DMS 273 (cell line): ENCODE measurements at regions not wholly inside any gene's neighbourhood (a gene's known extent, or its start where the extent isn't known, plus 50 kb on each side); places are given as distances from the start of the nearest gene placed in this dataset.

Experiments used
- DNase-seq: peaks from one replicate; lab custom pipeline; 2025; ENCODE audit not compliant: unreplicated experiment; lab: John Stamatoyannopoulos, UW

DNA sequence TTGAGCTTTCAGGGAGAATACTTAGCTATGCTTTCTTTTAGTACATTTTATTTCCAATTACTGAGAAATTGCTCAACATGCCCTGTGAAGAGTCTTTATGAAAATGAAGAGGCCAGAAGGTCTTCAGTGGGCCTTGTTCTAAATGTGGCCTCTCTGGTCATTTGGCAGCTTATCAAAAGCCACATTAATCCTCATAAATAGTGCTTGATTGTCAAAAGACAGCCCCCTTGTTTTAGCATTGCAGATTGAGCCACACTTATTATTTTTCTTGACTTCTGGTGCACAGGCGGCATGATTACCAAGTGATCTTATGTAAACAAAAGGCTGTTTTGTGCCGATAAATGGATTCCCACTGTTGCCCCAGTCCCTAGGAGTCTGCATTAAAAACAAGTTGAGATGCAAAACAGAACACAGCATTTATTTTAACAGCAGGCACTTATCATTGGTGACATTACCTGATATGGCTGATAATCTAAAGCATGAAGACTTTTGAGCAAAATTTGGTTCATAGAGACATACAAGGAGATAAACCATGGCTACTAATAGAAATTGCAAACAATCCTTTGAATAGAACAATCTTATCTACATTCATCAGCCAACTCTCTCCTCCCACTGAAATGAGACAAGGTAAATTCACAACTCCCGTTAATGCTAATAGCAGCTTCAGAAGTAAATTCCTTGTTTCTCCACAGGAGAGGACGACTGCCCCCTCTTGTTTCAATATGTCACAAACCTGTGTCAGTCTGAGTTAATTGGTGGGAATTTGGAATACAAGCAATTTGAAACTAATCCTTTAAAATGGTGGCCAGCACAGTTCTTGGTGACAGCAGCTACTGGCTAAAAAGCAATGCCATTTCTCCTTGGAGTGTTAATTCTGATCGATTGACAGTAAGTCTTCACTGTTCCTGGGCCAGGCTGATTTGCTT is 194.3 kb downstream of the NSUN3 start:
- no peak for DNase-seq

DNA sequence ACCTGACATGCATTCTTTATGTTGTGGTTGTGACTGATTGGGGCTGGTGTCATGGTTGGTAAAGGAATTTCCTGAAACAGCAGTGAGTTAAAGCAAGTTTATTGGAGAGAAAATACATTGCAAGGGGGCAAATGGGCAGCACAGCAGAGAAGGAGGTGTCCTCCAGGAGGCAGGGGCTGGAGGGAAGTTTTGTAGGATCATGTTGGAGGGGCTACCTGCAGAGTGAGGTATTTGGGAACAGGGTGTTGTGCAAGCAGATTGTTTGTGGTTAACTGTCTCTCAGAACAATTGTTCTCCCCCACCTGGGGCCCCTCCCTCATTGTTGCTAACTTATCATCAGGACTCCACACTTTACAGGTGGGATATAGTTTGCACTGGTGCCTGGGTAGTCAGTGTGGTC is 196.0 kb downstream of the NSUN3 start:
- no peak for DNase-seq

DNA sequence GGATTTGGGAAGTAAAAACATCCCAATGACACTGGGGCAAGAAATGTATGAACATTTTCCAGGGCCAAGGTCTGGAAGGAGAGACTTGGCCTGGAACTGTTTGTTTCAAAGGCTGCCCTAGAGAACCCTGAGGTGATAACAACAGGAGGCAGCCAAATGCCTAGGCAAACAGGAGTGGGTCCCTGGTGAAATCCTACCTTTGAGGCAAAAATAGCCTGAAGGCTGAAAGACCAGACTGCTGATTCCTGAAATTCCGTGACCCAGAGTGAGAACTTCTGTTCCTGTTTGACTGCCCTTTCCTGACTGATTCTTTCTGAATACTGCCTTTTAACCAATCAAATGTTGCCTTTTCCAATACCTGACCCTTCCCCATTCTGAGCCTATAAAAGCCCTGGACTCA is 196.4 kb downstream of the NSUN3 start:
- no peak for DNase-seq

DNA sequence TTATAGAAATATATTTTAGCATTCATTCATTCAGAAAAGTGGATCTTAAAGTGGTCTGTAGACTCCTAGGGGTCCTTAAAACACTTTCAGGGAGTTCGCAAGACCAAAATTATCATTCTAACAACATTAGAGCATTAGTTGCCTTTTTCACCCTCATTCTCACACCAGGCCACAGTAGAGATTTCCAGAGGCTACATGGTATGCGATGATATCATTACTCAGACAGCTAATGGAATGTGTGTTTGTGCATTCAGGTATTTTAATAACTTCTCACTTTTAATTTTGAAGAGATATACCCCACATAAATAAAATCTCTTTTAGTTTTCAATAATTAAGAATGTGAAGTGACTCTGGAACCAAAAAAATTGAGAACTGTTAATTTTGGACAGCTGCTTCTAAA is 206.9 kb downstream of the NSUN3 start:
- DNase-seq = no peak

DNA sequence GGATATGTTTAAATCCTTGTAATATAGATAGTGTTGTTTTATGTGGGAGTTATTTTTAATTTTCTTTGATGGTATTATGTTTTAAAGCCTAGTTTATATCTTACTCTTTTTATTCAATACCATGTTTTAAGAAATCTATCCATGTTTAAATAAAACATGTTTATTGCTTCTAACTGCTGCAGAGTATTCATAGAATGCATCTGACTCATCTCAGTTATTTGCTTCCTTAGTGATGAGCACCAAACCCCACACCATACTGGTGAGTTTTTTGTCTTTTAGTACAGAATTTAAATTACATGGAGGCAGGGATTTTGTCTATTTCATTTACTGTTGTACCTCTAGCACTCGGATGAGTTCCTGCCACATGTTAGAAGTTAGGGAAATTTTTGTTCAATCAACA is 209.2 kb downstream of the NSUN3 start:
- no peak for DNase-seq

DNA sequence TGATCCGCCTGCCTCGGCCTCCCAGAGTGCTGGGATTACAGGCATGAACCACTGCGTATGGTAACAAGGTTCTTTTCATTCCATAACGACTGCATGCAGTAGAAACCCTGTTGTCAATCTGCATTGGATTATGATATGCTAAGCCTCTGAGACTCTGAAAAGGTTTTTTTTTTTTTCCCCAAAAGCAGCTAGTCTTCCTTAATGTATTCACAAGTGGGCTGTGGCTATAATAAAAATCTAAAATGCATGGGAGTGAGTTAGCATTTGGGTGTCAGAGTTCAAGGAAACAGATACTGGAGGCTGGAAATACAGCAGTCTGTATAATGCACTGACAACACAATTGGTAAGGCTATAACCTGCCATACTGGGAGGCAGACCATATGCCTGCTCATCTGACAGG is 218.1 kb downstream of the NSUN3 start:
- no peak for DNase-seq

DNA sequence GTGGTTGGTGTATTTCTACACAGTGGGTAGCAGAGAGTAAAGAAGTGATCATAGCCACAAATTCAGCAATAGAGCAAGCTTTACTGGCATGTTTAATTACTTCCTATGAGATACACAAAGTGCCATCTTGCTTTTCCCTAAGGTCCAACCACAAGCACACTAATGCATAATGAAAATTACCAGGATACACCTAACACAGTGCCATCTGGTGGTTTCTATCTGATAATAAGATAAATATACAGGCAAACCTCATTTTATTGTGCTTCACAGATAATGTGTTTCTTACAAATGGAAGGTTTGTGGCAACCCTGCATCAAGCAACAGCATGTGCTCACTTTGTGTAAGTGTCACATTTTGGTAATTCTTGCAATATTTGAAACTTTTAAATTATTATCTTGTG is 223.0 kb downstream of the NSUN3 start:
- DNase-seq = peak; percentile 63

DNA sequence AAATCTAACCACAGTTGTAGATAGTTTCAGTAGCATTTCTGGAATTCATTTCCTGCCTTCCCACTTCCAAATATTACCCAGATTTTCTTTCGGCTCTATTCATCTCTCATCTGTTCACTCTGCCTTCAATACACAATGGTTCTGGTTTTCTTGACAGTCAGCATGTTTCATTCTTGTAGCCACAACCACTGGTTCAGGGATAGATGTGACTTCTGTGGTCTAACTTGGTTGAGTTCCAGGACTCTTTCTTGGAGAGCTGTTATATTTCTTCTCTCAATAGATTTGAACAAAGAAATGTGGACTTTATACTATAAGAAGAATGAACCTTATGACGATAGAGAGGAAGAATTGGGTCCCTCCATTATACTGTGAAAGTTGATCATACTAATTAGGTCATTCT is 228.8 kb downstream of the NSUN3 start:
- no peak for DNase-seq

DNA sequence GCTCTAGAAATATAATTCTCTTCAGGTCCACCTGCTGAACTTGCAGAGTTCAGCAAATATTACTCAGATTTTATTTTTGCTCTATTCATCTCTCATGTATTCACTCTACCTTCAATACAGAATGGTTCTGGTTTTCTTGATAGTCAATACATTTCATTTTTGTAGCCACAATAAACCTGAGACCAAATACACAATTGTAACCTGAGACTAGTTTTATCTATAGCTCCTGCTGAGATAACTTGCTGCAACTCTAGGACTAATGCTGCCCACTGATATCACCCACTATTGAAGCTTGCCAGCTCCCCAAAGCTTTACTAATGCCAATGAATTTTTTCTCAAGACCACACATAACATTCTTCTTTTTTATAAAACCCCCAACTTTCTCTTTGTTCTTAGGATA is 229.3 kb downstream of the NSUN3 start:
- DNase-seq = no peak

DNA sequence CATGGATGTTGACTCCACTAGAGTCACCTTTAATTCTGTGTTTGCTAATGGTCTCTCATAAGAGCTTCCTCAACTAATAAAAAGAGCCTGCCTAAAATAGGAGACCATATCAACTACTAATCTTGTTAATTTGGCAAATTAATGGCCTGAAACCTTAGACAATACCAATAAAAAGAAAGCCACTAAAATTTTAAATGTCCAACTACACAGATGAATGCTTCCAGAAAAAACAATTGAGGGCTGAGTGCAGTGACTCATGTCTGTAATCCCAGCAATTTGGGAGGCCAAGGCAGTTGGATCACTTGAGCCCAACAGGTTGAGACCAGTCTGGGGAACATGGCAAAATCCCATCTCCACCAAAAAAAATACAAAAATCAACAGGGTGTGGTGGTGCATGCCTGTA is 230.9 kb downstream of the NSUN3 start:
- DNase-seq = no peak

DNA sequence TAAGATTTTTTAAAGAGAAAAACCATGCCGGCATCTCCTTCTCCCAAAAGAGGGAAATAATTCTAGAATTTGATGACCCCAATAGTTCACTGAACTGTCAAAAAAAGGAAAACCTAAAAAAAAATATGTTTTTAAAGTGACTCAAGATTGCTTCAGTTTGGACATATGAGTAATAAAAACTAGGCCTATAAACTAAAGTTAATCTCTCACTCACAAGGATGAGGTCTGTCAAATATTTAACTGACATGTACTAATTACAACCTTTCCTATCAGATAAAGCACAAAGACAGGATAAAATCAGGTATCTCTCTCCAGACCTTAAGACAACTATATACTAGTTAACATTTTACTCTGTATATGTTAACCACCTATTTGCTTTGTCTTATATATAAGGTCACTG is 231.9 kb downstream of the NSUN3 start:
- no peak for DNase-seq

DNA sequence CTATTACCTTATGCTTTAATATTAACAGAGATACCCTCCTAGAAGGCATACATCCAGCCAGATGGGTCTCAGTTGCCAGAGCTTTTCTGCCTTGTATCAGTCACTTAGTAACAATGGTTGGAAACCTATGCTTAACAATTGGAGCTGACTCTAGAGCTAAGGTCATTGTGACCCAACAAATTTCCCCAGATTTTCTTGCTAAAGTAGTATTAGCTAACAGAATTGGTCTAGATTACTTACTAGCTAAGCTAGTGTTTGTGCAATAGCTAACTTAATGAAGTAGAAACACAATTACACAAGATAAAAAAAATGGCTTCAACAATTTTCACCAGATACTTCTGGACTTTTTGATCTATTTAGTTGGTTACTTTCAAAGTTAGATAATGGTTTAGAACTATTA is 236.9 kb downstream of the NSUN3 start:
- DNase-seq = no peak

DNA sequence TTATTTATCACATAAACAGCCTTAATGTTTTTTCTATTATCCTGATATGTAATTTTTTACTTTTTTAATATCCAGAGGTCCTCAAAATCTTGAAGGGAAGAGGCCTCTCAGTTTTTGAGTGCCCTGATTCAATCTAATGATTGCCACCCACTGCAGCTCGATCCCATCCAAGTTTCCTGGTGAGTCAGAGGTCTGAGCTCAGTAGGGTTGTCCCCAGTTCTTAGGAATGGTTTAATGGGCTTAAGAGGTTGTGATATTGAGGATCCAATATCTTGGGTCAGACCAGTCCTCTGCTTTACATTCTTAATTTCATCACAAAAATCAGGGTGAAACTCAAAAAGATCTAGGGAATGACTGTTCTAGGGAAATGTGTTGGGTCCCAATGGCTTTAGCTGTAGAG is 238.5 kb downstream of the NSUN3 start:
- no peak for DNase-seq

DNA sequence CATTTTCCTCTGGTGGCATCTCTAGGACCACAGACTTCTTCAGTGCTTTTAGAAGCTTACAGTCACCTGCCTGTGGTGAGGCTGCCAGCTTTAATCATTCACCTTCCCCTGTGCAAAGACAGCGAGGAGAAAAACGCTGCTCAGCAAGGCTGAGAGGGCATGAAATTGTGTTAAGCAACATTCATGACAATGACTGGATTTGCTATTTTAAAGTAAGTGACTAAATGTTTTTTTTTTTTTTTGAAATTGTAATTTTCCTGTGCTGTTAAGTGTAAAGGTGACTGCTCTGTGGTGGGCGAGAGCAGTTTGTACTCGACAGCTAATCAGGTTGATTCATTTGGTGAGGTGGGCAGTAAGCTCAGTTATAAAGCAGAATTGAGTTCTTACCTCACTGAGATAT is 240.4 kb downstream of the NSUN3 start:
- no peak for DNase-seq

DNA sequence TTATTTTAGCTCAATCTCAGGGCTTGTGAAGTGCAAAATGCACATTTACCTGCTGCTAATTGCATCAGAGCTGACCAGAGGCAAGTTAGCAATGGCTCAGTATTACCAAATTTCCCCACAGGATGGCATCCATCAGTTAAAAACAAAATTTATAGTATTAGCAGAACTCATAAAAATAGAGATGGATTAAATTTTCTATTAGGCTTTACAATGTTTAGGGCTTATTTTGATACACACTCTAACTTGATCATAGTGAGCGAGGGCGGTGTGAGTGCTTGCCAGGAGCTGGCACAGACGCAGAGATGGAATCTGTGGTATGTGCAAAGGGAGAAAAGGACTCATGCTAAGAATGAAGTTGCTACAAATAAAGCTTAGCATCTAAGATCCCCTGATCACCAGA is 241.0 kb downstream of the NSUN3 start:
- peak; percentile 18 for DNase-seq

DNA sequence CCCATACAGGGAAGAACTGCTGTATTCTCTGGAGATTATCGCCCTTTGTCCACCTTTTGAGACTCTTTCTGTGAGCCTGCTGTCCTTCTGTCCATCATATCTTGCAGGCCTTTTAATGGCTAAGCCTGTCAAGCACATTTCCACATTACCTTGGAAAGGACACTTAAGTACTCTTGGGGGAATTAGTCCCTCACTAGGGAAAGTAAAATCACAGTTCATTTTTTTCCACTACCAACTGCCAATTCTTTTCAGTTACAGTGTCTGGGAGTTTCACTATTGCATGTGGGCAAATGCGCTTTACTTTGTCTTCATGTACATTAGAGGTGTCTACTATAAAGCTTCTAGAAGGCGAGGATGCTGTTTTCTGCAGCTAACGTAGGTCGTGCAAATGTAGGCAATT is 242.1 kb downstream of the NSUN3 start:
- DNase-seq = no peak

DNA sequence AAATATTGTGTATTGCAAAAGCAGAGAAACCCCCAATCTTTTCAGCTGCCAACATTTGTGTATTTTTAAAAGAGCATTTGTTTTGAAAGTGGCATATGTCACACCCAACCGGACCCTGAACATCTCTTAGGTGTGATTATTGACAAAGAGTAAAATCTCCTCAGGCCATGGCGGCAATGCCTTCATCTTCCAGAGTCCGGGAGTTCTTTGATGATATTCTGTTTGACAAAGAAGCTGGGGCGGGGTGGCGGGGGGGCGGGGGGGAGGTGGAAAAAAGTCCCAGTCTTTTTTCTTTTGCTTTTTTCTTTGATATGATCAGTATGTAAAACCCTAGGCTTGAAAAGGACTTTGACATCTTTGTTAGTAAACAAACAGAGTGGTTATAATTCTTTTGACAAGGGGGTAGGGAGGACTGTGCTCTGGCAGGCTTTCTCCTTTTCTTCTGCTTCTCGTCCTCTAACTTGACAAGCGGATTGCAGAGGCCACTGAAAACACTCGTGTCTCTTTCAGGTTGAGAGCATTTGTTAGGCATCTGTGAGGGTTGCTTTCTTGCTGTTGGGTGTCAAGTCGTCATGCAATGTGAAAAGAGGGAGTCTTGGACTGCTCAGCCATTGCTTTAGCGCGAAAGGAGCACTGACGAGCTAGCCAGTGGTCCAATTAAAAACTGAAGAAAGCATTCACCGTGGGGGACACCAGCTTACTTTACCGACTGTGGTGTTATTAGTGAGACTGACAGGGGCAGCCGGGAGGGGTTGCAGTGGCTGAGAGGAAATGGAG is 243.2 kb downstream of the NSUN3 start:
- no peak for DNase-seq

DNA sequence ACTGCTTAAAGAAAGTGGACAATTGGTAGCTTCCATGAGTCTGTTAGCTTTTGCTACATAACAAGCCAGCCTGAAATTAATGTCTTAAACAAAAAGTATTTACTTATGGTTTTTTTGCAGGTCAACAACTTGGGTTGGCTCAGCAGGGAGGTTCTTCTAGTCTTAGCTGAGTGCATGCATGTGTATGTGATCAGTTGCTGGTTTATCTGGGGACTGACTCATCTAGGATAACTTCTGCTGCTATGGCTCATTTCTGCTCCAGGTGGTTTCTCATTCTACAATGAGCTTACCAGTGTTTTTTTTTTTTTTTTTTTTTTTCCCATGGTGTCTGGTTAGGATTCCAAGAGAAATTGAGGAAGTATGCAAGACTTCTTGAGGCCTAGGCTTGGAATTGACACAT is 244.7 kb downstream of the NSUN3 start:
- DNase-seq = no peak

DNA sequence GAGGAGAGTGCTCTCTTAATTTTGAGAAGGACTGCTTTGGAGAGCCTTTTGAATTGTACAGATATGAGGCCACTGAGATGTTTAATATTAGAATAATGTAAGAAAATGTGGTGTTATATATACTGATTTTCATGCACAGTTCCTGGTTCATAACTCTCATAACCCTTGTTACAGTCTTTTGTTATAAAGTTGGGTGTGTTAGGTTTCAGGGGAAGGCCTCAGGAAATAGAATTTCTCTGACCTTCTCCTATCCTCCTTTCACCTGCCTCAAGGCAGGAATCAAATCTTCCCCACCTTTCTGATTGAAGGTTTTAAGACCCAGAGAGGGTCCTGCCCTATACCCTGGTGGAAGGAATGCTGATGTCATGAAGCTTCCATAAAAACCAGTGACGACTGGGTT is 245.9 kb downstream of the NSUN3 start:
- no peak for DNase-seq

DNA sequence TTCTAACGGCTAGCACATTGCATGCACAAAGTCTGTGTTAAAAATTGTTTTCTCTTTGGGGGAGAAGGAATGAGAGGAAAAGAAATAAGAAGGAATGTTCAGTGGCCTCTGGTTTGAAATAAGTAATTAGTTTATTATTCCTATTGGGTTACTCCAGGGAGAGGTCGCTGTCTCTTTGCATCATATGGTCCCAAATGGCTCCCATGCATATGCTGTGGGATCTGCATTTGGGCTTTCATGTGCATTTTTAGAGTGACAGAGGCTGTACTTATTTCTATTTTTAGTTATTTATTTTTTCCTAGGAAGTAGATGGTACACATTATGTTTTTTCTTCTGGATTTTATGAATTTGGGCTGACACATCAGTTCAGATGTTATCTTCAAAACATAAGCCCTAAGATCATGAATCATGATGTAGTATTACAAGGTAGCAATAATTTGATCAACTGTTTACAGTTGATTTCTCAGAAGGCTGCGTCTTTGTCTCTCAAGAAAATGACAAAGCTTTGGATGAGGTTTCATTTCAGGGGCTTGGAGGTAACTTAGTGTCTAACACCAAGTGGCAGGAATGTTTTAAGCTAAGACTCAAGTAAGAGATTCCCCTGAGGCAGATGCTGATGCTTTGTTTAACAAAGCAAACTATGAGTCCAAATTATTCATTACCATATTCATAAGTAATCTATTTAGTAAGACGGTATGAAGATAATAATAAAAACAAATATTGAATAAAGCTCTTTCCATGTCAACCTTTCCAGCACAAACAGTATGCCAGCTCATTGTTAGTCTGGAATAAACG is 247.7 kb downstream of the NSUN3 start:
- DNase-seq = no peak

DNA sequence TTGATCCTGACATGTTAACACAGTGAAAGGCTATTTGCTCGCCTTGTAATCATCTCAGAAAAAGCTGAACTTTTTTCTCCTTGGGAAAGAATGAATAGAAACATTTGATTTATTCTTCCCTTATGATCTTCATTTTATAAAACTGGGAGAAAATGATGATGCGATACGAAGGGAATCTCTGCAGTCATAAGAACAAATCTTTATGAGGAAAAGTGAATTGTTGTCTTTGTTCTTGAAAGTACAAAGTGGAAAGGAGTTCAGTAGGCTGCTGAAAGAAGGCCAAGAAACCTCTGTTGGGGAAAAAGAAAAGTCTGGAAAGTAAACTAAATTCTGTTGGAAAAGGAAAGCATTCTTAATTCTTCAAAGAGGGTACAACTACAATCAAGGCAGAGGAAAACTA is 248.8 kb downstream of the NSUN3 start:
- no peak for DNase-seq
